NT2/D1 (cell line): ENCODE measurements at regions not wholly inside any gene's neighbourhood (a gene's known extent, or its start where the extent isn't known, plus 50 kb on each side); places are given as distances from the start of the nearest gene placed in this dataset.

Experiments
- SUZ12 ChIP-seq: IDR thresholded peaks from 2 replicates; pipeline ENCODE4 v1.6.1; 2011; ENCODE audit not compliant: insufficient read length, insufficient read depth; ENCODE audit errors: extremely low read depth
- YY1 ChIP-seq: IDR thresholded peaks from 2 replicates; pipeline ENCODE4 v1.6.1; 2011; ENCODE audit not compliant: insufficient read length, insufficient read depth
- ZNF274 ChIP-seq: IDR thresholded peaks from 2 replicates; pipeline ENCODE4 v1.6.1; 2011; ENCODE audit warnings: mild to moderate bottlenecking, low read depth, low read length

DNA sequence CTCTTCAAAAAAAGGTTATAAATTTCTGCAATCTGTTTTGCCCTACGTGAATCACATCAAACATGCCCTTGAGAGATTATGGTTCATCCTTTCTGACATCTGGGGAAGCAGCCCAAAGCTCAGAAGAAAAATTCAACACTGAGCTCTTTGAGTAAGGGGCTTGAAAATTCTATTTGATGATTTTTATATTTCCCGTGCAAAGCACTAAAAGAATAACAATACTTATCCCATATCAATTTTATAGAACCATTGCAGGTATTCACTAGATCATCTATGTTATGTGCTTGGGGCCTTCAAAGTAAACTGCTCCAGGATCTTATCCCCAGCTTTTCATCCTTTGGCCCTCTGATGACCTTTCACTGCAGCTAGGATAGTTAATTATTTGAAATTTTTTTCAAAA is 966.9 kb upstream of the CNTN5 start:
- no peak for TF ChIP-seq ZNF274
- TF ChIP-seq SUZ12: no peak
- TF ChIP-seq YY1: no peak
